GM21786 (cell line): ENCODE measurements at regions not wholly inside any gene's neighbourhood (a gene's known extent, or its start where the extent isn't known, plus 50 kb on each side); places are given as distances from the start of the nearest gene placed in this dataset.
"Not testable (repeated sequence)": the region's sequence is repeated elsewhere in the genome, so short reads cannot be mapped to it uniquely, and the experiment has no call there.

Experiments
- ATAC-seq: cut with Tn5 transposase; IDR thresholded peaks from one replicate; pipeline ENCODE4 v1.9.1; 2021; ENCODE audit not compliant: unreplicated experiment

DNA sequence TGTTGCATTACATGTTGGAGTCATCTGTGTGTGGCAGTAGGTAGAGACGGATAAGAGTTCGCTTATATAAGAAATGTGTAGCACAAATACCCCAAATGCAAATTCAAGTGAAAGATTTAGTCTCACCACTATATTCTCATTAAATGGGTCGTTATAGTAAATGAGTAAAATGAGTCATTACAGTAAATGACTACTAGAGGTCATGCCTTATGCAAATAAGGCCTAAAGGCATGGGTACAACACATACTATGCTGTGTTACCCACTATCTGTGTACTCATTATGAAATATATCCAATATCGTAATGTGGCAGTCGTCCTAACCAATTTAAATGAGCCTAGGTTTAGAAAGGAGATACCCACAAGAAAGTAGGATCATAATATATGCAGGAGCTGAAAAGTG lies 1603.1 kb downstream of the C4orf33 start:
- no peak for ATAC-seq

DNA sequence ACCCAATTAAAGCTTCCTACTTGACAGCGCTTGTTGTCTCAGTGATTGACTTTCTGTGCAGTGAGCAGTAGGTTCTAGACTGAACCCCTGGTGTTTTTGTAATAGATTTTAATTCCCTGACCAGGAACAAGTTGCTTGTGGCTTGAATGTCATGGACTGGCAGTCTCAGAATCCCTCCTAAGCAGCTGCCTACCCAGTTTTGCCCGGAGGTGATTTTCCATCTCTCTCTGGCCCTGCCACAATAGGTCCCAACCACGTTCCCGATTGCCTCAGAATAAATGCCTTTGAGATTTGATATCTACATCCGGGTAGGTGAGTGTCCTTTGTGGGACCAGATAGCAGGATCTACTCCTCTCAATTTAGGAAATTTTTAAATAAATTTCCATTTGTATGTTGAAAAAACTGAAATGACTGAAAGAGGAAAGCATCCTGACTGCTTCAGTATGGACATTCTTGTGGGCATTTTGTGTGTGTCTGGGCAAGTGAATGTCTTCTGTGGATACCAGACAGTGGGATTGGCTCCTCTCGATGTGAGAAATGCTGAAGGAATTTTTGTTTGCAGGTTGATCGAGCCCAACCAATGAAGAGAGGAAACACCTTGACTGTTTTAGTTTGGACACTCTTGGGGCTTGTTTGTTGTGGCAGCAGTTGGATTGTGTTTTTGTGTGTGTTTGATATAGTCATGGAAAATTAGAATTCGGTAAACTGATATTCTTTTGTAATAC lies 1607.4 kb downstream of the C4orf33 start:
- no peak for ATAC-seq

- no peak for ATAC-seq
Measured at GRCh38 chr4:130705023-130705422, 1609.1 kb downstream of the C4orf33 start.

DNA sequence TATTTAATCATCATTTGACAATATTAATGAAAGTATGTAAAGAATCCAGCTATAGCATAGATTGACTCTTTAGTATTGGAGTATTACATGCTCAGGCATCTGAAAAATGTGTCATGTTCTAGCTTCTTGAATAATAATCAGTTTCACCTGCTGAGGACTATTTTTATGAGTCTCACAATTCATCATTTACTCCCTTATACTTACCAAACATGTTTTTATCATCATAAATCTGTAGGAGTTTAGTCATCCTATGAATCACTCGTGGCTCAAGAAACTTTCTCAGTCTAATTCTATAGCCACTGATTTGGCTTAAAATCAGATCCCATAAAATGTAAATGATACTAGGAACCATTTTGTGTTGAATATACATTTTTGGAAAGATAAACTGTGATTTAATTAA lies 1616.1 kb downstream of the C4orf33 start:
- no peak for ATAC-seq

DNA sequence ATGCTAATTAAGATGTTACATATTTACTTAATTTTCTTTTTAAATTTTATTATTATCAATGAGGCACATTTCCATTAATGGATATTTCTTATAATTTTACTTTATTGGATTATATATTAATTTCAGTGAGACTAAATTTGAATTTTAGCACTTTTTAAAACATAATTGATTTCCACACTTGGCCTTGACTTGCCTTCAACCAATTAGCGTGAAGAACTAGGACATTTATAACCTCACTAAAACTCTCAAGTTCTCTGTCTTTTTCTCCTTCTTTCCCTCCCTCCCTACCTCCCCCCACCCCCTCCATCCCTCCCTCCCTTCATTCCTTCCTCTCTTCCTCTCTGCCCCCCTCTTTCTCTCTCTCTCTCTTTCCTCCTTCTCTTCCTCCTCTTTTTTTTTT lies 1618.1 kb downstream of the C4orf33 start:
- no peak for ATAC-seq

DNA sequence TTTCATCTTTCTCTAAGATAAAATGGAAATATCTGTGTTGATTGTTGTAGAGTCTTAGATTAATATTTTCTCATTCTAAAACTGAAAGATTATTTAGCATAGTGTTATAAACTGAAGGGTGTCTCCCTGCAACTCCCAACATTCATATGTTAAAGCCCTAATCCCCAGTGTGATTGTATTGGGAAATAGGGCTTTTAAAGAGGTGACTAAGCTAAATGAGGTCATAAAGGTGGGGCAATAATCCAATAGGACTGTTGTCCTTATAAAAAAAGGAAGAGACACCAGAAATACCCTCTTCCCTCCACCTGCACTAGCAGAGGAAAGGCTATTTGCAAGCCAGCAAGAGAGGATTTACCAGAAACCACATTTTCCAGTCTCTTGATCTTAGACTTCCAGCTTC lies 1626.4 kb downstream of the C4orf33 start:
- no peak for ATAC-seq

DNA sequence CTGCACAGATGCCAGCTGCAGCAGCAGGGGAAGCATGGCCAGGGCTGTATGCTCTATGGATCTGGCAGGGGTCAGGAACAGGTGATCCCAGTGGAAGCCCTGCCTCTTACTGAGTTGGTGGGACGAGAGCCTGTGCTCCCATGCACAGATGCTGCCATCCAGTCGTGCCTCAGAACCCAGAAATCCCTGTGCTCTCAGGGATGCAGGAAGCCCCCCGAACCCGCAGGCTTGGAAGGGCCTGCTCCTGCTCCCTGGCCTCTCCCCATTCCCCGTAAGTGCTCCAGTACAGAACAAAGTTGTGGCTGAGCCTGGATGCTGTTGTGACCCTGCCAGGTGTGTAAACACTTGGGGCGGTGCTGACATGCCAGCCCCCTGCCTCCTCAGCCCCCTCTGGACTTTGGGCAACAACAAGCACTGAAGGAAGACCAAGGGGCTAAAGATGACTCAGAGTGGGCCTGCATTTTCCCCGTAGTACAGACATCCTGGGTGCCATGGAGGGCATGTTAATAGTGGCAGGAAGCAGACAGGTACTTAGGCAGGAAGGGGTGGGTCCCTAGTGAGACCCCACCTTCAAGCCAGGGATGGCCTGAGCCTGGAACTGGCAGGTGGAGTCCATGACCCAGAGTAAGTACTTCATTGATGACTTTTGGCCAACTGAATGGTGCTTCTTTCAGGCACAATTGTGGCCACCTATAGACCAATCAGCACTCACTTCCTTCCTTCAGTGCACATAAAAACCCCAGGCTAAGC lies 1640.7 kb downstream of the C4orf33 start:
- ATAC-seq = no peak

GRCh38 chr4:130738233-130738632 lies 1642.3 kb downstream of the C4orf33 start:
- ATAC-seq = no peak

DNA sequence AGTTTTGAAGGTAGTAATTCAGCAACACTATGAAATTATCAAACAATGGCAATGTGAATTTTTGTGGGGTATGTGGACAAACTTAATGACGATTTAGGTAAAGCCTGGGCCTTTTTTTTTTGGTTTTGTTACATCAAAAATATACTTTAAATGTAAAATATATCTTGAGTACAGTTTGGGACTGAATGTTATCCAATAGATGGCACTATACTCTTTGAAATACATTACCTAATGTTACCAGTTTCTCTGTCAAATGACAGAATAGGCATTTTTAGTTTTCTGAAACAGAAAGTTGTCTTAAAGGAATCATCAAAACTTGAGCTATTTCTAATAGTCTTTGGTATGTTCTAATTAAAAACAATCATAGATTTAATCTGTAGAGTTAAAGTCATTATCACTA lies 1651.9 kb downstream of the C4orf33 start:
- no peak for ATAC-seq

- no peak for ATAC-seq
Measured at GRCh38 chr4:130753926-130754325, 1658.0 kb downstream of the C4orf33 start.

GRCh38 chr4:130760246-130760645 lies 1664.3 kb downstream of the C4orf33 start:
- no peak for ATAC-seq

DNA sequence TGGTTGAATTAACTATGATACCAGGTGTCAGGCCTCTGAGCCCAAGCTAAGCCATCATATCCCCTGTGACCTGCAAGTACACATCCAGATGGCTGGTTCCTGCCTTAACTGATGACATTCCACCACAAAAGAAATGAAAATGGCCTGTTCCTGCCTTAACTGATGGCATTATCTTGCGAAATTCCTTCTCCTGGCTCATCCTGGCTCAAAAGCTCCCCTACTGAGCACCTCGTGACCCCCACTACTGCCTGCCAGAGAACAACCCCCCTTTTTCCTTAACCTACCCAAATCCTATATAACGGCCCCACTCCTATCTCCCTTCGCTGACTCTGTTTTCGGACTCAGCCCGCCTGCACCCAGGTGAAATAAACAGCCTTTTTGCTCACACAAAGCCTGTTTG lies 1671.4 kb downstream of the C4orf33 start:
- ATAC-seq = not testable (repeated sequence)

- ATAC-seq = not testable (repeated sequence)
Measured at GRCh38 chr4:130772966-130773365, 1677.0 kb downstream of the C4orf33 start.

GRCh38 chr4:130808492-130808891 lies 1712.5 kb downstream of the C4orf33 start:
- no peak for ATAC-seq

GRCh38 chr4:130812117-130812765 lies 1716.3 kb downstream of the C4orf33 start:
- ATAC-seq = no peak

GRCh38 chr4:130814896-130815295 lies 1718.9 kb downstream of the C4orf33 start:
- ATAC-seq = no peak

DNA sequence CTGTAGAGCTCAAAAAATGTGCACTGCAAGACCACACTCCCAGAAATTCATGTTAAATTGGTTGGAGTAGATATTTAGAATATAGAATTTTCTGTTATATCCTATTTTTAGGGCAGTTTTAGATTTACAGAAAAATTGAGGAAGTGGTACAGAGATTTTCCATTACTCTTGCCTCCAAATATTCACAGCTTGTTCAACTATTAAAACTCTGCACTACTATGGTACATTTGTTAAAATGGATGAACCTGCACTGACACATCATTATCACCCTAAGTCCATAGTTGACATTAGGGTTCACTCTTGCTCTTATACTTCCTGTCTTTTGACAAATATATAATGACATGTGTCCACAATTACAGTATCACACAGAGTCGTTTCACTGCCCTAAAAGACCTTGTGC lies 1724.5 kb downstream of the C4orf33 start:
- peak; percentile 51 for ATAC-seq

DNA sequence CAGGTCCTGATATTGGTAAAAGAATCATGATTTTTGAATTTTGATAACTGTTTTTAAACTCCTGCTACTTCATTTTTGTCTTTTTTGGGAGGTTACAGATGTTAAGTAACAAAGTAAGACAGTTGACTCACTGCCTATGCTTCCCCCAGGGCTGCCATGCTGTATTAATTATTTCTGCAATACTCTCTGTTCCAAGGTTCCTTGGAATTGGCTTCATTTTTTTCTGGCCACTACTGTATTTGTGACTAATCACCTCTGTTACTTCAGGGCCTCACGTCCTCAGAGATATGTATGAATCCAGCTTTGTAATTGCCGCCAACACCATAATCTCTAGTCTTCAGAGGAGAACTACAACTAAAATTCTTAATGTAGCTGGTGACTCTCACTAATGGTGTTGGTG lies 1729.3 kb downstream of the C4orf33 start:
- ATAC-seq = no peak

- ATAC-seq = no peak
Measured at GRCh38 chr4:130850019-130850524, 1754.1 kb downstream of the C4orf33 start.

DNA sequence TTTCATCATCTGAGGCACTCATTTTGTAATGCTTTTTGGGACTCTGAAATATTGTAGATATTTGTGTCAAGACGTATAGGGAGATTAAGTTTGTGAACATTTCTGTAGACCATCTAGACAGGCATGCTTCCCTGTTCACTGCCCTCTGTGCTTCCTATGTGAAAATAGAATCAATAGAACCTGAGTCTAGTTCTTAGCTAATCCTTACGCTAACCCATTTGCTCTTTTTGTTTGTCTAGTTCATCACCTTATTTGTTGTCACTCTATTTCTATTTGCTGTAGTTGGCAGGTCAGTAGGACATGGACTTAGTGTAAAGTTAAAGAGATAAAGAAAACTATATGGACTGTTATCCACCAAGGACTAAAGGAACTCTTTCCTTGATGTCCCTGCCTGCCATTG lies 1755.2 kb downstream of the C4orf33 start:
- no peak for ATAC-seq

- ATAC-seq = no peak
Measured at GRCh38 chr4:130851932-130852331, 1756.0 kb downstream of the C4orf33 start.

GRCh38 chr4:130855533-130855932 lies 1759.6 kb downstream of the C4orf33 start:
- ATAC-seq = no peak
